HG02610 (cell line): ENCODE measurements at regions not wholly inside any gene's neighbourhood (a gene's known extent, or its start where the extent isn't known, plus 50 kb on each side); places are given as distances from the start of the nearest gene placed in this dataset.

Source experiments
- ATAC-seq: cut with Tn5 transposase; IDR thresholded peaks from one replicate; pipeline ENCODE4 v1.9.1; 2021; ENCODE audit warnings: mild to moderate bottlenecking, moderate library complexity; ENCODE audit not compliant: unreplicated experiment

GRCh38 chr15:67980171-67980570 lies 73.9 kb upstream of the PIAS1 start:
- no peak for ATAC-seq

DNA sequence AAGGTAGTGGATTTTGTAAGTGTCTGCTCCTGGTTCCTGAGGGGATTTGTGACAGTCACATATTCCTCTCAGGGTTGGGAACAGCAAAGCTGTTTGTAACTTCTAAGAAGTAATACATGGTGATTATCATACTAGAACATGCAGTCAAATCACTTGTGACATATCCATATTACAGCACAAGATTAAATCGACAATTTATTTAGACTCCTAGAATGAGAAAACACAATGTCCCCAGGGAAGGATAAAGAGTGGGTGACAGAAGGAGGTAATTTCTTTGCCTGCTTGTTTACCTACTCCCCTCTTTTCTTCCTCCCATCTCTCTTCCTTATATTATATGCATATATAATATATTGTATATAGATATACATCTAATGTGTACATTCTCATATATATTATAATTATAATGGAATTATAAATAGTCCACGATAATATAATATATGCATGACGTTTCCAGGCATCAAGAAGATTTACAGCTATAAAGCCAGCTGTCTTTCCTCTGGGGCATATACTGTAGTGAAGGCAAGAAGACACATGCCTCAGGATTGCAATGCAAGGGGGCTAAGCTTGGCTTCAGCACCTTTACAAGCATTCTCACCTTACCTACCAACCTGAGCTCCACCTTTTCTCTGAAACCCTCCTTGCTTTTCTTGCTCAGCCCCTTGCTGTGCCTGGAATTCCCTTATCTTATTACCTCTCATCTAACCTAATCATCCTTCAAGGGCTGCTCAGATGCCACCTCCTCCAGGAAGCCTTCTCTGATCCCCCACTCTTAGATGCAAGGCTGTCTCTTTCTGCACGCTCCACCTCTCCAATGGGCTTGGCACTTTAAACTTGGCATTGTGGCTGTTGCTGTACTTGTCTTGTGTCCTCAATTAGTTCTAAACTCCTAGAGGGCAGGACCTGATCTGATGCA lies 73.1 kb upstream of the PIAS1 start:
- ATAC-seq, result no peak

DNA sequence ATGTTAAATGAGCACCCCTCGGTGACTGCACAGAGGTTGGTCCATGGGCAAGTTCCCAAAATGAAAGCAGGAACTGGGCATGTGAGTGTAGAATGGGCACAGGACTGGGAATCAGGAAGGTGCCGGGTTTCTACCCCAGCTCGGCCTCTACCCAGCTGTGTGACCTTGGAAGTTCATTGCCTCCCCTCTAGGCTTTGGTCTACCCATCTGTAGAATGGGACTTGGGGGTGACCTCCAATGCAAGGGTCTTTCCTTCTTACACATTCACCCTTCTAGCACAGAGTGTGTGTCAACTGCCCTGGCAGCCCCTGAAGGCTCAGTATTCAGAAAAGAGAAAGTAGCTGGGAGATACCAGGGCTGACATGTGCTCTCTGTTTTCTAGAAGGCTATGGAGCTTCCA lies 72.3 kb upstream of the PIAS1 start:
- ATAC-seq, result no peak

- ATAC-seq, result no peak
These were observed 62.4 kb upstream of the PIAS1 start for GRCh38 chr15:67991706-67992105.

DNA sequence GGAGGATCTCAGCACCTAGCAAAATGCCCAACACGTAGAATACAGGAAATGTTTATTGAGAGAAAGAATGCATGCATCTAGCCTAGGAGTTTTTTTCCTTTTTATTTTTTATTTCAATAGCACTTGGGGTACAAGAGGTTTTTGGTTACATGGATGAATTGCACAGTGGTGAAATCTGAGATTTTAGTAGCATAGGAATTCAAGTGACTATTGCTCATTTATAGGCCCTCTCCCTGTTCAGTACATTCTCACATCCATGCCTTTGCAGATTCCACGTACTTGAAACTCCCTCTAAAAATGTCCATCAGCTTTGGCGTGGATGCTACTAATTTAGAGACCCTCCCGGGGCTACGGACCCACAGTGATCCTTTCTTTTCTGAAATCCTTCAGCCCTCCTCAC lies 61.7 kb upstream of the PIAS1 start:
- no peak for ATAC-seq

DNA sequence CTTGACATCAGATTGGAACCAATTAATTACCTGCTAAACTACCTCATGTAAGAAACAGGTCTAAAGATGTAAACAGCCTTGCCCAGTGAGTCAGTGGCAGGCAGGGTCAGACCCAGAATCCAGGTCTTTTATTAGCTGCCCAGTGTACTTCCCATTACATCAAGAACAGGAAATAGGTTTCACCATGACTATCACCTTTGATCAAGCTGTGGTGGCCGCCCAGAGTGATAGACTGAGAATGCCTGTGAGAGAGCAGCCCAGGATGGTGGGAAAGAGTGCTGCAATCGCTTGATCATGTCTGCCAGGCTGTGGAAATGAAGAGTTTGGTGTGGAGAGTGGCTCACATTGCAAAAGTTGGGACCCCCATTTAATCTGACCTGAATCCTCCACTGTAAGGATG lies 61.3 kb upstream of the PIAS1 start:
- no peak for ATAC-seq

DNA sequence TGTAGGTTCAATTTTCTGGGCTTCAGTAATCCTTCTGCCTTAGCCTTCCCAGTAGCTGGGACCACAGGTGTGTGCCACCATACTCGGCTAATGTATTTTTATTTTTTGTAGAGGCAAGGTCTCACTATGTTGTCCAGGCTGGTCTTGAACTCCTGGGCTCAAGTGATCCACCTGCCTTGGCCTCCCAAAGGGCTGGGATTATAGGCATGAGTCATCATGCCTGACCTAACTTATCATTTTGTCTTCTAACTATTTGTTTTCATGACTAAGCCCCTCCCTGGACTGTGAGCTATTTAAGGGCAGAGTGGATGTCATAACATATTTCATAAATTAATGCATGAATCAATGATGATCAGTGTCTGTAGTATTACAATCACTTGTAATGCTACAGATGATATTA lies 56.1 kb upstream of the PIAS1 start:
- no peak for ATAC-seq

GRCh38 chr15:67998599-67999133 lies 55.4 kb upstream of the PIAS1 start:
- ATAC-seq, result no peak

DNA sequence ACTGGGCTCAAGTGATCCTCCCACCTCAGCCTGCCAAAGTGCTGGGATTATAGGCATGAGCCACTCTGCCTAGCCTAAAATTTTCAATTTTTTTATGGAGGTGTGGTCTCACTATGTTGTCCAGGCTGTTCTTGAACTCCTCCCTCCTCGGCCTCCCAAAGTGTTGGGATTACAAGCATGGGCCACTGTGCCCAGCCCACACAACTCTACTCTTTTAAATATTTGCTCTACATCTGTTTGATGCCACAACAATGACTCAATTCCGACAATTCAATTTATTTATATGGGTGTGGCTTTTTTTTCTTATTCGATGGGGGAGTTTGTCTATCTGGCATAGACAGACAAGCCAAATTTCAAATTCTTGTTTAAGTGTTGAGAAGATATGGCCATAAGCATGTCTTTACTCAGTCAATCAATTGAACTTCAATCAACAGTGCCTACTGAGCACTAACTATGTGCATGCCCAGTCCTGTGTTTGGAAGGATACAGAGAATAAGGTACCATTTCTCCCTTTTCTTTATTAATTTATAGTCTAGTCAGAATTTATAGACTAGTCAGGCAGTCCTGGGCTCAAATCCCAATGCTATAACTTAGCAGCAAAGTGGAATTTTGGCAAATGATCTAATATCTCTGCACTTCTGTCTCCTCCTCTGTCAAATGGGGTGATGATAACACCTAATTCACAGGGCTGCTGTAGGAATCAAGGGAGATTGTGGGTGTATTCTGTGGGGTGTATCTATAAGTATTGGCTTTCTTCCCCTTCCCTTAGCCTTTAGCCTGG lies 54.6 kb upstream of the PIAS1 start:
- no peak for ATAC-seq

DNA sequence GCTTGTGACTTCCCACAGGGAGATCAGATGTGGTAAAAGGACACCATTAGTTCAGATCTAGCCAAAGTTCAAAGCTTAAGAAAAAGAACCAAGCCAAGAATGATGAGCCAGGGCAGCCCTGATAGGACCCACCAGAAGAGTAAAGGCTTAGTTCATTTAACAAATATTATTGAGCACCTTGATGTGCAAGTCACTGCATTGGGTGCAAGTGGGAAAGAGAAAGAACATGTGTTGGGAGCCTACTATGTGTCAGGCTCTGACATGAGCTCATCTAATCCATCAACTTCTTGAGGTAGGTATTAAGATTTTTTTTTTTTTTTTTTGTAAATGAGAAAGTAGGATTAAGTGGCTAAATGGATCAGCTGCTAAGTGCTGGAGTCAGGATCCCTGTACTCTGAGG lies 53.4 kb upstream of the PIAS1 start:
- ATAC-seq, result no peak

DNA sequence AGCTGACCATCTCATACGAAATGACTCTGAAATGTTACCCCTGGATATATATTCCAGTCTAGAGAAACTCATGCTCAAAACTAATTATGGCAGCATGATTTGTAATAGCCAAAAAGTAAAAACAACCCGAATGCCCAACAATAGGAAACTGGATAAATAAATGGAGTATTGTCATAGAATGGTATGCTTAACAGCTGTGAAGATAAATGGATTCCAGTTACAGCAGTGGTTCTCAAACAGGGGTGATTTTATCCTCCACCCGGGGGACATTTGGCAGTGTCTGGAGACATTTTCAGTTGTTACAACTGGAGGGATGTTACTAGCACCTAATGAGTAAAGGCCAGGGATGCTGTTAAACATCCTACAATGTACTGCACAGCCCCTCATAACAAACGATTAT lies 52.3 kb upstream of the PIAS1 start:
- ATAC-seq, result no peak

DNA sequence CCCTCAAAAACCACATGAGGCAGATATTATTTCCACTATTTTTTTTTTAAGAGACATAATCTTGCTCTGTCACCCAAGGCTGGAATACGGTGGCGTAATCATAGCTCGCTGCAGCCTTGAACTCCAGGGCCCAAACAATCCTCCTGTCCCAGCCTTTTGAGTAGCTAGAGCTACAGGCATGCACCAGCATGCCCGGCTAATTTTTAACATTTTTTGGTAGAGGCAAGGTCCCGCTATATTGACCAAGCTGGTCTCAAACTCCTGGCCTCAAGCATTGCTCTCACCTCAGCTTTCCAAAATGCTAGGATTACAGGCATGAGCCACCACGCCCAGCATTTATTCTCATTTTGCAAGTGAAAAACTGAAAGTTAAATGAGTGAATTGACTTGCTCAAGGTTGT lies 50.8 kb upstream of the PIAS1 start:
- ATAC-seq, result no peak
